KMS-11 (cell line): ENCODE measurements at regions not wholly inside any gene's neighbourhood (a gene's known extent, or its start where the extent isn't known, plus 50 kb on each side); places are given as distances from the start of the nearest gene placed in this dataset.

ENCODE experiments used
- H2AFZ ChIP-seq: fragments of 200-600 bp; sonication (generic); 2 replicates; pipeline ENCODE4 v1.6.1; 2016; ENCODE audit warnings: antibody characterized with exemption, mixed run types, low read depth
- H3K27ac ChIP-seq: fragments of 200-600 bp; sonication (generic); 2 replicates; pipeline ENCODE4 v1.6.1; 2016; ENCODE audit warnings: mild to moderate bottlenecking, mixed run types
- H3K27me3 ChIP-seq: fragments of 200-600 bp; sonication (generic); 2 replicates; pipeline ENCODE4 v1.6.1; 2017; ENCODE audit warnings: mild to moderate bottlenecking, low read depth, mixed run types, moderate library complexity; ENCODE audit not compliant: insufficient read depth
- H3K36me3 ChIP-seq: fragments of 200-600 bp; sonication (generic); 2 replicates; pipeline ENCODE4 v1.6.1; 2017; ENCODE audit warnings: mild to moderate bottlenecking, mixed run types; ENCODE audit not compliant: insufficient read depth
- H3K4me1 ChIP-seq: fragments of 200-600 bp; sonication (generic); 2 replicates; pipeline ENCODE4 v1.6.1; 2016; ENCODE audit warnings: mild to moderate bottlenecking, low read depth, mixed run types; ENCODE audit not compliant: poor library complexity, severe bottlenecking
- H3K4me2 ChIP-seq: fragments of 200-600 bp; sonication (generic); 2 replicates; pipeline ENCODE4 v1.7.0; 2016; ENCODE audit warnings: mild to moderate bottlenecking, mixed run types
- H3K4me3 ChIP-seq: fragments of 200-600 bp; sonication (generic); IDR thresholded peaks from 2 replicates; pipeline ENCODE4 v1.6.1; 2017; ENCODE audit warnings: low read depth, low read length, mixed read lengths; ENCODE audit not compliant: insufficient read depth
- H3K79me2 ChIP-seq: fragments of 200-600 bp; sonication (generic); 2 replicates; pipeline ENCODE4 v1.6.1; 2016; ENCODE audit warnings: low read depth, mixed run types; ENCODE audit not compliant: insufficient read depth
- H3K9ac ChIP-seq: fragments of 200-600 bp; sonication (generic); 2 replicates; pipeline ENCODE4 v1.6.1; 2016; ENCODE audit warnings: mild to moderate bottlenecking, mixed run types
- H4K20me1 ChIP-seq: fragments of 200-600 bp; sonication (generic); 2 replicates; pipeline ENCODE4 v1.6.1; 2016; ENCODE audit warnings: mild to moderate bottlenecking, mixed run types; ENCODE audit not compliant: insufficient read depth
- CTCF ChIP-seq: fragments of 200-600 bp; sonication (generic); conservative IDR thresholded peaks from 2 replicates; pipeline ENCODE4 v1.6.1; 2017; ENCODE audit warnings: low read depth, mild to moderate bottlenecking, antibody characterized with exemption, low read length, moderate library complexity, mixed read lengths

- TF ChIP-seq CTCF, result no peak
- Histone ChIP-seq H3K4me3 (no peak overlapping the region), H2AFZ (no peak overlapping the region), H4K20me1 (no peaks in the 10 kb centered on the region), H3K79me2 (no peaks in the 10 kb centered on the region), H3K9ac (no peak overlapping the region), H3K36me3 (no peaks in the 10 kb centered on the region), H3K4me1 (no peaks in the 10 kb centered on the region), H3K27ac (no peak overlapping the region), H3K27me3 (no peaks in the 10 kb centered on the region), H3K4me2 (no peak overlapping the region)
Measured at GRCh38 chr2:177026956-177027355, 185.6 kb upstream of the HNRNPA3 start.

- Histone ChIP-seq H3K27me3 (no peaks in the 10 kb centered on the region), H4K20me1 (no peaks in the 10 kb centered on the region), H3K79me2 (no peaks in the 10 kb centered on the region), H3K27ac (no peak overlapping the region), H3K4me1 (no peaks in the 10 kb centered on the region), H2AFZ (no peak overlapping the region), H3K4me3 (no peak overlapping the region), H3K36me3 (no peaks in the 10 kb centered on the region), H3K4me2 (no peak overlapping the region), H3K9ac (no peak overlapping the region)
- TF ChIP-seq CTCF, result no peak
Measured at GRCh38 chr2:177028296-177028695, 184.3 kb upstream of the HNRNPA3 start.

GRCh38 chr2:177029075-177029474 is 183.5 kb upstream of the HNRNPA3 start:
- Histone ChIP-seq H3K79me2 (no peaks in the 10 kb centered on the region), H3K4me2 (no peak overlapping the region), H3K9ac (no peak overlapping the region), H3K4me3 (no peak overlapping the region), H3K4me1 (no peaks in the 10 kb centered on the region), H3K27me3 (no peaks in the 10 kb centered on the region), H2AFZ (no peak overlapping the region), H3K27ac (no peak overlapping the region), H3K36me3 (no peaks in the 10 kb centered on the region), H4K20me1 (no peaks in the 10 kb centered on the region)
- no peak for TF ChIP-seq CTCF

- no peak overlapping the region for H3K4me2 ChIP-seq
- H3K4me3 ChIP-seq, result no peak overlapping the region
- no peak overlapping the region for H2AFZ ChIP-seq
- H3K79me2 ChIP-seq, result no peaks in the 10 kb centered on the region
- TF ChIP-seq CTCF, result no peak
- no peaks in the 10 kb centered on the region for H3K4me1 ChIP-seq
- H4K20me1 ChIP-seq, result no peaks in the 10 kb centered on the region
- H3K27ac ChIP-seq, result no peak overlapping the region
- no peaks in the 10 kb centered on the region for H3K27me3 ChIP-seq
- H3K36me3 ChIP-seq, result no peaks in the 10 kb centered on the region
- no peak overlapping the region for H3K9ac ChIP-seq
Measured at GRCh38 chr2:177029501-177029900, 183.1 kb upstream of the HNRNPA3 start.

- no peak overlapping the region for H2AFZ ChIP-seq
- H3K9ac ChIP-seq, result no peak overlapping the region
- H3K27me3 ChIP-seq, result no peaks in the 10 kb centered on the region
- H3K4me3 ChIP-seq, result no peak overlapping the region
- no peaks in the 10 kb centered on the region for H4K20me1 ChIP-seq
- no peak overlapping the region for H3K27ac ChIP-seq
- no peaks in the 10 kb centered on the region for H3K36me3 ChIP-seq
- H3K79me2 ChIP-seq, result no peaks in the 10 kb centered on the region
- H3K4me1 ChIP-seq, result no peaks in the 10 kb centered on the region
- no peak overlapping the region for H3K4me2 ChIP-seq
- TF ChIP-seq CTCF, result no peak
Measured at GRCh38 chr2:177029901-177030300, 182.7 kb upstream of the HNRNPA3 start.
